PC-9 (cell line): ENCODE measurements at regions not wholly inside any gene's neighbourhood (a gene's known extent, or its start where the extent isn't known, plus 50 kb on each side); places are given as distances from the start of the nearest gene placed in this dataset.

Experiments
- EZH2 ChIP-seq: fragments of 200-600 bp; sonication (generic); IDR thresholded peaks from 2 replicates; pipeline ENCODE4 v1.8.0; 2017; ENCODE audit warnings: antibody characterized with exemption, low read depth
- TF ChIP-seq, protein P1 (sequence below): fragments of 200-600 bp; sonication (generic); conservative IDR thresholded peaks from 2 replicates; pipeline ENCODE4 v1.6.1; 2017; ENCODE audit warnings: mixed run types, antibody characterized with exemption, mild to moderate bottlenecking, moderate library complexity

- TF ChIP-seq, protein P1, sequence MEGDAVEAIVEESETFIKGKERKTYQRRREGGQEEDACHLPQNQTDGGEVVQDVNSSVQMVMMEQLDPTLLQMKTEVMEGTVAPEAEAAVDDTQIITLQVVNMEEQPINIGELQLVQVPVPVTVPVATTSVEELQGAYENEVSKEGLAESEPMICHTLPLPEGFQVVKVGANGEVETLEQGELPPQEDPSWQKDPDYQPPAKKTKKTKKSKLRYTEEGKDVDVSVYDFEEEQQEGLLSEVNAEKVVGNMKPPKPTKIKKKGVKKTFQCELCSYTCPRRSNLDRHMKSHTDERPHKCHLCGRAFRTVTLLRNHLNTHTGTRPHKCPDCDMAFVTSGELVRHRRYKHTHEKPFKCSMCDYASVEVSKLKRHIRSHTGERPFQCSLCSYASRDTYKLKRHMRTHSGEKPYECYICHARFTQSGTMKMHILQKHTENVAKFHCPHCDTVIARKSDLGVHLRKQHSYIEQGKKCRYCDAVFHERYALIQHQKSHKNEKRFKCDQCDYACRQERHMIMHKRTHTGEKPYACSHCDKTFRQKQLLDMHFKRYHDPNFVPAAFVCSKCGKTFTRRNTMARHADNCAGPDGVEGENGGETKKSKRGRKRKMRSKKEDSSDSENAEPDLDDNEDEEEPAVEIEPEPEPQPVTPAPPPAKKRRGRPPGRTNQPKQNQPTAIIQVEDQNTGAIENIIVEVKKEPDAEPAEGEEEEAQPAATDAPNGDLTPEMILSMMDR, result no peak
- no peak for TF ChIP-seq EZH2
These were observed 306.1 kb upstream of the COL8A1 start for GRCh38 chr3:99332276-99332675.
